Caco-2 (cell line): ENCODE measurements at regions not wholly inside any gene's neighbourhood (a gene's known extent, or its start where the extent isn't known, plus 50 kb on each side); places are given as distances from the start of the nearest gene placed in this dataset.

Experiments
- BruUV-seq: library from RNA; stranded (reverse); fragments of 400-500 nt; replicated peaks from 2 replicates; lab custom pipeline; 2021; lab: Mats Ljungman, UMichigan
- CTCF ChIA-PET: fragments of 300-600 bp; sonication (Branson Sonifier 250); formaldehyde crosslinking; loops from one replicate; lab custom pipeline; 2022; ENCODE audit warnings: antibody characterized with exemption; lab: Charles Lee
- POLR2A ChIA-PET: fragments of 300-600 bp; sonication (Branson Sonifier 250); formaldehyde crosslinking; loops from one replicate; lab custom pipeline; 2022; ENCODE audit warnings: antibody characterized with exemption; lab: Charles Lee
- DNase-seq, 2 experiments: peaks; one replicate each; pipeline versions ENCODE4 v3.0.0 to v3.0.0-alpha.2; 2020 to 2022
- H3K27me3 ChIP-seq: replicated peaks from 2 replicates; pipeline ENCODE4 v1.6.0; 2011; ENCODE audit warnings: low read length; ENCODE audit not compliant: control insufficient read depth, insufficient read depth
- H3K36me3 ChIP-seq: 2 replicates; pipeline ENCODE4 v1.5.1; 2011; ENCODE audit warnings: low read length; ENCODE audit not compliant: control insufficient read depth, insufficient read depth
- H3K4me1 ChIP-seq: fragments of 250-450 bp; sonication (Bioruptor Pico); 2 replicates; pipeline ENCODE4 v1.5.1; 2020; ENCODE audit warnings: mild to moderate bottlenecking
- H3K4me3 ChIP-seq: 2 replicates; pipeline ENCODE4 v1.5.1; 2011; ENCODE audit warnings: low read depth, mild to moderate bottlenecking, control low read depth, low read length
- H3K9me3 ChIP-seq: fragments of 250-450 bp; sonication (Bioruptor Pico); 2 replicates; pipeline ENCODE4 v1.5.1; 2020; ENCODE audit warnings: mild to moderate bottlenecking, moderate library complexity
- H3K27ac Mint-ChIP-seq: one replicate; pipeline ENCODE4 v1.8.0; 2022; ENCODE audit warnings: mixed read lengths; ENCODE audit not compliant: unreplicated experiment
- H3K27me3 Mint-ChIP-seq: one replicate; pipeline ENCODE4 v1.8.0; 2022; ENCODE audit warnings: mixed read lengths; ENCODE audit not compliant: insufficient read depth, unreplicated experiment
- H3K36me3 Mint-ChIP-seq: one replicate; pipeline ENCODE4 v1.8.0; 2022; ENCODE audit warnings: mild to moderate bottlenecking, mixed read lengths; ENCODE audit not compliant: insufficient read depth, unreplicated experiment
- H3K4me1 Mint-ChIP-seq: one replicate; pipeline ENCODE4 v1.8.0; 2022; ENCODE audit warnings: low read depth, mixed read lengths; ENCODE audit not compliant: unreplicated experiment
- H3K4me3 Mint-ChIP-seq: one replicate; pipeline ENCODE4 v1.8.0; 2022; ENCODE audit warnings: mild to moderate bottlenecking, moderate library complexity, mixed read lengths; ENCODE audit not compliant: unreplicated experiment
- H3K9me3 Mint-ChIP-seq: one replicate; pipeline ENCODE4 v1.8.0; 2022; ENCODE audit warnings: mixed read lengths; ENCODE audit not compliant: unreplicated experiment
- intact Hi-C: fragments of 100-400 bp; cut with micrococcal nuclease; formaldehyde crosslinking; loops from one replicate; pipeline ENCODE4 v1.10.0; 2022; ENCODE audit not compliant: unreplicated experiment
- TF ChIP-seq, protein P1 (sequence below), 2 experiments: fragments of 200-600 bp in 1 of 2; IDR thresholded peaks; 1 replicate in 1 of 2; 2 replicates in 1 of 2; pipeline versions ENCODE4 v1.5.1 to v1.8.0; 2011 to 2022; ENCODE audit warnings: antibody characterized with exemption in 1 of 2, control low read depth in 1 of 2, inconsistent platforms in 1 of 2, low read depth in 1 of 2, low read length in 1 of 2, mild to moderate bottlenecking in 1 of 2, moderate library complexity in 1 of 2; ENCODE audit not compliant: insufficient read depth in 1 of 2, severe bottlenecking in 1 of 2, unreplicated experiment in 1 of 2

DNA sequence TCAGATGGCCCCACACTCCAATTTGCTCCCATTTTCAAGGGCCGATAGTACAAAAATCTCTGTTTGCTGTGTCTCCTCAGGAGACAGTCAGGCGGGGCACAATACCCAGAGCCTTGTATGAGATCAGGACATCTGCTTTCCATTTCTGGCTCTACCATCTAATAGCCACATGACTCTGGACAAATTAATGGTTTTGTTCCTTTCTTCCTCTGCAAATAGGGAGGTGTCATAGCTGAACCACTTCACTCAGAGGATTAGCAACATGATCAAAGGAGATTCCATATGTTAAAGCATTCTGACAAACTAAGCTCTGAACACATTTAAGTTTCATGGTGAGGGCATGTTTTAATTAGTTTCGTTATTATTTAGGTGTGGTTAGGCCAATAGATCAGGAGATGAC lies 602.1 kb upstream of the SYT4 start:
- H3K27me3 ChIP-seq, result no peaks in the 10 kb centered on the region
- ChIA-PET CTCF (no interaction called here), POLR2A (no interaction called here)
- no peaks in the 10 kb centered on the region for H3K4me1 Mint-ChIP-seq
- no peaks in the 10 kb centered on the region for H3K36me3 Mint-ChIP-seq
- H3K4me3 ChIP-seq, result no peak overlapping the region
- H3K36me3 ChIP-seq, result no peaks in the 10 kb centered on the region
- no peak overlapping the region for H3K27ac Mint-ChIP-seq
- BruUV-seq, result no TSS peak
- H3K4me1 ChIP-seq, result no peaks in the 10 kb centered on the region
- H3K9me3 ChIP-seq, result no peaks in the 10 kb centered on the region
- H3K4me3 Mint-ChIP-seq, result no peak overlapping the region
- intact Hi-C loops, result no loop called here
- TF ChIP-seq, protein P1, sequence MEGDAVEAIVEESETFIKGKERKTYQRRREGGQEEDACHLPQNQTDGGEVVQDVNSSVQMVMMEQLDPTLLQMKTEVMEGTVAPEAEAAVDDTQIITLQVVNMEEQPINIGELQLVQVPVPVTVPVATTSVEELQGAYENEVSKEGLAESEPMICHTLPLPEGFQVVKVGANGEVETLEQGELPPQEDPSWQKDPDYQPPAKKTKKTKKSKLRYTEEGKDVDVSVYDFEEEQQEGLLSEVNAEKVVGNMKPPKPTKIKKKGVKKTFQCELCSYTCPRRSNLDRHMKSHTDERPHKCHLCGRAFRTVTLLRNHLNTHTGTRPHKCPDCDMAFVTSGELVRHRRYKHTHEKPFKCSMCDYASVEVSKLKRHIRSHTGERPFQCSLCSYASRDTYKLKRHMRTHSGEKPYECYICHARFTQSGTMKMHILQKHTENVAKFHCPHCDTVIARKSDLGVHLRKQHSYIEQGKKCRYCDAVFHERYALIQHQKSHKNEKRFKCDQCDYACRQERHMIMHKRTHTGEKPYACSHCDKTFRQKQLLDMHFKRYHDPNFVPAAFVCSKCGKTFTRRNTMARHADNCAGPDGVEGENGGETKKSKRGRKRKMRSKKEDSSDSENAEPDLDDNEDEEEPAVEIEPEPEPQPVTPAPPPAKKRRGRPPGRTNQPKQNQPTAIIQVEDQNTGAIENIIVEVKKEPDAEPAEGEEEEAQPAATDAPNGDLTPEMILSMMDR (IDR thresholded peaks at IDR 0.05; ENCODE audit: insufficient read depth in 1 of 2, low read depth in 1 of 2, low read length in 1 of 2, severe bottlenecking in 1 of 2, unreplicated experiment in 1 of 2), result no peak
- DNase-seq, result no peak
- no peaks in the 10 kb centered on the region for H3K9me3 Mint-ChIP-seq
- H3K27me3 Mint-ChIP-seq, result peaks cover 4% of the 10 kb centered on the region

DNA sequence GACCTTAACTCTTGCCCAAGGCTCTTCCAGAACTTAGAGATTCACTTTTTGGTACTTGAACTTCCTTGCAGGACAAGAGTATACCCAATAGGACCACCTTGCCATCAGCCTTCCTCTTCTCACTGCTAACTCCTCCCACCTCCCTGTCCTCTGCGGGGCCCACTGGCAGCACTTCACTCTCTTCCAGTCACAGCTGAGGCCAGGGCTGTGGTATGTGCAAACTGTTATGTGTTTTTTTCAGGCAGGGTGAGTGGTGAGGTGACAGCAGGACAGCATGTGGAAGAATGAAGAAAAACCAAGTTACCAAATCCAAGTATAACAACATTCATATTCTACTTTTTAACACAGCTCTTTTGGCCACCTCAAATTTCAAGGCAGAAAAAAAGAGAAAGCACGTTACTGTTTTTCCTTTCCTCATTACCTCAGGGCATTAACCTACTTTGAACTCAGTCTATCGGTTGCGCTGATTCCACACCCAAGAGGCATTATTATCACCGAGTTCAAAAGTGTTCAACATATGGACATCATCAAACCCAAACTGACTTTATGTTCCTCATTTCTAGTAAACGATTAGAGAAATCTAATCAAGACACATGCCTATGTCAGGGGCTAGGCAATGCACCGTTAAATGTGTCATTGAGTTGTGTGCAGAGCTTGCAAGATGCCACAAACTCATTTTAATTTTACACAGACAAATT lies 605.2 kb upstream of the SYT4 start:
- H3K9me3 Mint-ChIP-seq, result no peaks in the 10 kb centered on the region
- H3K4me3 Mint-ChIP-seq, result no peak overlapping the region
- no peaks in the 10 kb centered on the region for H3K27me3 ChIP-seq
- no peak overlapping the region for H3K27ac Mint-ChIP-seq
- DNase-seq, result no peak
- CTCF ChIA-PET, result no interaction called here
- no peaks in the 10 kb centered on the region for H3K4me1 Mint-ChIP-seq
- no TSS peak for BruUV-seq
- no peaks in the 10 kb centered on the region for H3K36me3 ChIP-seq
- POLR2A ChIA-PET, result no interaction called here
- H3K36me3 Mint-ChIP-seq, result no peaks in the 10 kb centered on the region
- H3K27me3 Mint-ChIP-seq, result peaks cover 9% of the 10 kb centered on the region
- H3K4me1 ChIP-seq, result no peaks in the 10 kb centered on the region
- intact Hi-C loops, result no loop called here
- H3K4me3 ChIP-seq, result no peak overlapping the region
- TF ChIP-seq, protein P1 (IDR thresholded peaks at IDR 0.05; ENCODE audit: insufficient read depth in 1 of 2, low read depth in 1 of 2, low read length in 1 of 2, severe bottlenecking in 1 of 2, unreplicated experiment in 1 of 2), result no peak
- no peaks in the 10 kb centered on the region for H3K9me3 ChIP-seq

DNA sequence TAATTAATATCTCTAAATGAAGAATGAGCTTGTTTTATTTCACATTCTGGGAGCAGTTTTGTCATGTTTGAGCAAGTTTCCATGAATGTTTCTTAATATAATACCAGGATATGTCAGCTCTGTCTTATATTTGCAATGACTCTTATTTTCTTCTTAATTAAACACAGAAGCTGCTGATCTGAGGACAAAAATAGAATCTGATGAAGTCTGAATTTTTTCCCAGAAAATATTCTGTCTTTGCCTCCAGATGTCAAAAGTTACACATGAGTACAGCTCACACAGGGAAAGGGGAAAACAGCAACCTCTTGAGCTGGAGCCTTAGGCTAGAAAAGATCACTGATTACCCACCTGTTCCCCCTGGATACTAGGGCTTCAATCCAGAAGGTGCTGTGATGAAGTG lies 606.6 kb upstream of the SYT4 start:
- Histone ChIP-seq H3K4me3 (no peak overlapping the region), H3K27me3 (no peaks in the 10 kb centered on the region), H3K9me3 (no peaks in the 10 kb centered on the region), H3K4me1 (no peaks in the 10 kb centered on the region), H3K36me3 (no peaks in the 10 kb centered on the region)
- no peak overlapping the region for H3K4me3 Mint-ChIP-seq
- BruUV-seq, result no TSS peak
- H3K9me3 Mint-ChIP-seq, result no peaks in the 10 kb centered on the region
- no peak overlapping the region for H3K27ac Mint-ChIP-seq
- POLR2A ChIA-PET, result no interaction called here
- no peaks in the 10 kb centered on the region for H3K36me3 Mint-ChIP-seq
- intact Hi-C loops, result no loop called here
- H3K27me3 Mint-ChIP-seq, result peaks cover 5% of the 10 kb centered on the region
- CTCF ChIA-PET, result no interaction called here
- no peaks in the 10 kb centered on the region for H3K4me1 Mint-ChIP-seq
- DNase-seq, result no peak
- TF ChIP-seq, protein P1 (IDR thresholded peaks at IDR 0.05; ENCODE audit: insufficient read depth in 1 of 2, low read depth in 1 of 2, low read length in 1 of 2, severe bottlenecking in 1 of 2, unreplicated experiment in 1 of 2), result no peak
